Esophagus muscularis mucosa (tissue), 4 donors: ENCODE measurements at regions not wholly inside any gene's neighbourhood (a gene's known extent, or its start where the extent isn't known, plus 50 kb on each side); places are given as distances from the start of the nearest gene placed in this dataset.

Source experiments
- CTCF ChIP-seq, 3 experiments: fragments of 200-600 bp in 2 of 3; fragments of 450-650 bp in 1 of 3; sonication (generic) in 2 of 3; IDR thresholded peaks; one replicate each; pipeline ENCODE4 v1.5.1; 2017 to 2019; ENCODE audit warnings: antibody characterized with exemption in 3 of 3, mild to moderate bottlenecking in 2 of 3, moderate library complexity in 1 of 3
- EP300 ChIP-seq: sonication (generic); formaldehyde crosslinking; IDR thresholded peaks from one replicate; pipeline ENCODE4 v1.6.1; 2017; ENCODE audit warnings: antibody characterized with exemption
- POLR2A ChIP-seq: fragments of 450-650 bp; IDR thresholded peaks from one replicate; pipeline ENCODE4 v1.6.1; 2017; ENCODE audit warnings: antibody characterized with exemption, moderate library complexity, mild to moderate bottlenecking, low read depth
- POLR2AphosphoS5 ChIP-seq, 2 donors: sonication (generic); formaldehyde crosslinking; IDR thresholded peaks; one replicate each; pipeline ENCODE4 v1.6.1; 2017; ENCODE audit warnings: antibody characterized with exemption in 2 of 2

GRCh38 chr12:74242088-74242487, 295.5 kb upstream of the ATXN7L3B start:
- TF ChIP-seq EP300, result no peak
- TF ChIP-seq CTCF (IDR thresholded peaks at IDR 0.05), result no peak
- no peak for TF ChIP-seq POLR2A
- no peak for TF ChIP-seq POLR2AphosphoS5 (IDR thresholded peaks at IDR 0.05)
